Ramos (cell line): ENCODE measurements at regions not wholly inside any gene's neighbourhood (a gene's known extent, or its start where the extent isn't known, plus 50 kb on each side); places are given as distances from the start of the nearest gene placed in this dataset.
"Not testable (repeated sequence)": the region's sequence is repeated elsewhere in the genome, so short reads cannot be mapped to it uniquely, and the experiment has no call there.

Experiments used
- in situ Hi-C: fragments of 300-500 bp; cut with MboI; formaldehyde crosslinking; loops from one replicate; pipeline ENCODE4 v1.14.3; 2022; ENCODE audit warnings: low sequenced_read_pairs; ENCODE audit not compliant: unreplicated experiment

GRCh38 chr10:59020502-59020901 lies 155.9 kb upstream of the PHYHIPL start:
- in situ Hi-C loops, result no loop called here

GRCh38 chr10:59025981-59026765 lies 150.3 kb upstream of the PHYHIPL start:
- in situ Hi-C loops, result no loop called here

- in situ Hi-C loops, result no loop called here
Observed at GRCh38 chr10:59027975-59028655, 148.3 kb upstream of the PHYHIPL start.

GRCh38 chr10:59033622-59034021 lies 142.8 kb upstream of the PHYHIPL start:
- in situ Hi-C loops, result no loop called here

- in situ Hi-C loops, result no loop called here
Observed at GRCh38 chr10:59036311-59037017, 140.0 kb upstream of the PHYHIPL start.

GRCh38 chr10:59037018-59037389 lies 139.4 kb upstream of the PHYHIPL start:
- in situ Hi-C loops, result no loop called here

- in situ Hi-C loops, result no loop called here
Observed at GRCh38 chr10:59037506-59037905, 138.9 kb upstream of the PHYHIPL start.

- in situ Hi-C loops, result not testable (repeated sequence)
Observed at GRCh38 chr10:59043358-59043757, 133.1 kb upstream of the PHYHIPL start.

GRCh38 chr10:59047180-59047579 lies 129.3 kb upstream of the PHYHIPL start:
- in situ Hi-C loops, result no loop called here

- in situ Hi-C loops, result no loop called here
Observed at GRCh38 chr10:59047957-59048618, 128.4 kb upstream of the PHYHIPL start.

- in situ Hi-C loops, result not testable (repeated sequence)
Observed at GRCh38 chr10:59053502-59053901, 122.9 kb upstream of the PHYHIPL start.

- in situ Hi-C loops, result no loop called here
Observed at GRCh38 chr10:59055045-59055444, 121.4 kb upstream of the PHYHIPL start.

- in situ Hi-C loops, result no loop called here
Observed at GRCh38 chr10:59057345-59057744, 119.1 kb upstream of the PHYHIPL start.

GRCh38 chr10:59060852-59061251 lies 115.6 kb upstream of the PHYHIPL start:
- in situ Hi-C loops, result no loop called here

- in situ Hi-C loops, result no loop called here
Observed at GRCh38 chr10:59063491-59063890, 113.0 kb upstream of the PHYHIPL start.

GRCh38 chr10:59064080-59064692 lies 112.3 kb upstream of the PHYHIPL start:
- in situ Hi-C loops, result no loop called here

- in situ Hi-C loops, result no loop called here
Observed at GRCh38 chr10:59064759-59065539, 111.5 kb upstream of the PHYHIPL start.

GRCh38 chr10:59068581-59069191 lies 107.8 kb upstream of the PHYHIPL start:
- in situ Hi-C loops, result no loop called here

- in situ Hi-C loops, result no loop called here
Observed at GRCh38 chr10:59072038-59072437, 104.4 kb upstream of the PHYHIPL start.
